ENCODE measurements at regions not wholly inside any gene's neighbourhood (a gene's known extent, or its start where the extent isn't known, plus 50 kb on each side); places are given as distances from the start of the nearest gene placed in this dataset.

- dilution Hi-C loops (cut with HindIII; ENCODE audit: low sequenced_read_pairs, unreplicated experiment): no loop called here
Measured at GRCh38 chr6:127030111-127030510, 88.4 kb upstream of the RSPO3 start.

More at GRCh38 chr6:127030111-127030510, 88.4 kb upstream of the RSPO3 start:
- no TSS peak for BruUV-seq (replicated peaks)
- H4K5ac ChIP-seq (ENCODE audit: low read depth, low read length): no peak overlapping the region
- H3K18ac ChIP-seq (ENCODE audit: low read depth, low read length): no peak overlapping the region
- no peak overlapping the region for H4K91ac ChIP-seq (ENCODE audit: insufficient read depth, low read depth, low read length)
- no peak overlapping the region for H2AK9ac ChIP-seq (replicated peaks; ENCODE audit: low read depth, low read length, poor library complexity)
- ATAC-seq (ENCODE audit: low read depth) (no peak), DNase-seq (no peak)
- no peak overlapping the region for H3K4me2 ChIP-seq (ENCODE audit: low read depth, low read length)
- no peak overlapping the region for H3K4ac ChIP-seq (ENCODE audit: low read depth, low read length)
- H2BK15ac ChIP-seq (ENCODE audit: low read depth, low read length): no peak overlapping the region
- H3K23ac ChIP-seq (ENCODE audit: low read depth, low read length): no peak overlapping the region
- H3K27me3 ChIP-seq (ENCODE audit: control insufficient read depth, insufficient read depth, low read length): no peaks in the 10 kb centered on the region
- H3K27ac ChIP-seq (ENCODE audit: insufficient read depth, low read length): no peak overlapping the region
- no peaks in the 10 kb centered on the region for H3K9me1 ChIP-seq (ENCODE audit: insufficient read depth, low read length)
- H3K9ac ChIP-seq (ENCODE audit: low read depth, low read length): no peak overlapping the region
- H3K4me1 ChIP-seq (ENCODE audit: control insufficient read depth, insufficient read depth, low read length): no peaks in the 10 kb centered on the region
- no peak overlapping the region for H2AFZ ChIP-seq (replicated peaks; ENCODE audit: low read length, poor library complexity)
- CTCF ChIA-PET: no interaction called here
- no peak overlapping the region for H3K4me3 ChIP-seq (ENCODE audit: insufficient read depth, low read depth, low read length)
- H2AK5ac ChIP-seq (ENCODE audit: low read depth, low read length): no peak overlapping the region
- no peak overlapping the region for H3K14ac ChIP-seq (replicated peaks; ENCODE audit: low read depth, low read length)
- no peak overlapping the region for H2BK5ac ChIP-seq (ENCODE audit: low read depth, low read length, poor library complexity, severe bottlenecking)
- no peaks in the 10 kb centered on the region for H3K79me1 ChIP-seq (ENCODE audit: low read depth in 1 of 2, low read length in 2 of 2)
- H4K8ac ChIP-seq (ENCODE audit: low read depth in 2 of 2, low read length in 2 of 2): no peak overlapping the region
- no peak overlapping the region for H3K56ac ChIP-seq (ENCODE audit: extremely low read depth, insufficient read depth, low read length)
- H3K36me3 ChIP-seq (ENCODE audit: control insufficient read depth, insufficient read depth, low read length): no peaks in the 10 kb centered on the region
- H2BK120ac ChIP-seq (ENCODE audit: low read depth, low read length): no peak overlapping the region
- no peaks in the 10 kb centered on the region for H4K20me1 ChIP-seq (ENCODE audit: insufficient read depth, low read length)
- no peaks in the 10 kb centered on the region for H3K9me3 ChIP-seq (ENCODE audit: control insufficient read depth, insufficient read depth, low read length)
- H2BK20ac ChIP-seq (ENCODE audit: low read depth, low read length): no peak overlapping the region
- in situ Hi-C loops (cut with MboI; ENCODE audit: low sequenced_read_pairs): no loop called here
- TF ChIP-seq CEBPB (IDR thresholded peaks at IDR 0.05; ENCODE audit: low read depth, low read length) (no peak), SMC3 (IDR thresholded peaks at IDR 0.05; ENCODE audit: low read depth, low read length) (no peak), FOS (IDR thresholded peaks at IDR 0.05; ENCODE audit: low read depth, low read length) (no peak), POLR2A (IDR thresholded peaks at IDR 0.05; ENCODE audit: low read depth, low read length) (no peak), NFE2L2 (IDR thresholded peaks at IDR 0.05; ENCODE audit: low read depth, low read length) (no peak), USF2 (IDR thresholded peaks at IDR 0.05; ENCODE audit: low read depth, low read length) (no peak), CTCF (conservative IDR thresholded peaks at IDR 0.05; ENCODE audit: low read depth, low read length) (no peak), ELK1 (IDR thresholded peaks at IDR 0.05; ENCODE audit: borderline replicate concordance, low read depth, low read length) (no peak), RCOR1 (IDR thresholded peaks at IDR 0.05; ENCODE audit: insufficient replicate concordance, low read length) (no peak), CHD1 (IDR thresholded peaks at IDR 0.05; ENCODE audit: low read depth, low read length) (no peak), RFX5 (IDR thresholded peaks at IDR 0.05; ENCODE audit: low read depth, low read length) (no peak), MXI1 (IDR thresholded peaks at IDR 0.05; ENCODE audit: borderline replicate concordance, low read depth, low read length) (no peak), RAD21 (IDR thresholded peaks at IDR 0.05; ENCODE audit: low read length) (no peak)
- intact Hi-C loops (cut with micrococcal nuclease): no loop called here
- POLR2A ChIA-PET (ENCODE audit: unreplicated experiment): no interaction called here
